Activated CD4-positive, alpha-beta T cell treated with anti-CD3 and anti-CD28 coated beads for 48 hours (primary cell): ENCODE measurements at regions not wholly inside any gene's neighbourhood (a gene's known extent, or its start where the extent isn't known, plus 50 kb on each side); places are given as distances from the start of the nearest gene placed in this dataset.
"Not testable (repeated sequence)": the region's sequence is repeated elsewhere in the genome, so short reads cannot be mapped to it uniquely, and the experiment has no call there.

ENCODE experiments used
- DNase-seq: peaks from one replicate; pipeline ENCODE4 v3.0.0-alpha.2; 2020

DNA sequence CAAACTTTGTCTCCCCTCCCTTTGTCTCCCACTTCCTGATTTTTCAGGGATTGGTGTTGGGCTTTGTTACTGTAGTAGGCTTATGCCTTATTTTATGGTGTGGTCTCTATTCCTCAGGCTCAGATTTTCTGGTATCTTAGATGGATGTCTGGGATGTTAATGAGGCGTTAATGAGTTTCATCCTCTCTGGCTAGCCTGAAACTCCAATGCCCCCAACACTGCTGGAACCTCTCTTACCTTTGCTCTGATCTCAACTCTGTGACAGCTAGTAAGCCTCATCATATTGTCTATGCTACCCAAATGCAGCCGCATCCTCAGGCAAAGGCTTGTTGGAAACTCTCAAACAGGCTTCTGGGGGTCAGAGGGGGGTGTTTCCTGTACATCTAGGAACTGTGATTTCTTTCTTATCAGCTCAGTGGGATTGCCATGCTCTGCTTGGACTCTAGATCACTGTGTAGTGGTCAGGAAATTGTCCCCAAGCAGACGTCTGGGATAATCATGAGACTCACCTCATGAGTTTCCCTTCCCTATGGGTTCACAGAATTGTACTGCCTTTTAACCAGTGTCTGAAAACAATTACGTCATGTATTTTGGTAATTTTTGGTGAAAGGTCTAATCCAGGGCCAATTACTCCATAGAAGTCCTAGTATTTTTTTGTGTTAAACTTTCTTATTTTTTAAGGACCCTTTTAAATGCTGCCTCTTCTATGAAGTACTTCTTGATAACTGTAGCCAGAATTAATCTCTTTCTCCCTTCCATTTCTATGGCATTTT is 88.8 kb upstream of the TRPC7 start:
- no peak for DNase-seq

DNA sequence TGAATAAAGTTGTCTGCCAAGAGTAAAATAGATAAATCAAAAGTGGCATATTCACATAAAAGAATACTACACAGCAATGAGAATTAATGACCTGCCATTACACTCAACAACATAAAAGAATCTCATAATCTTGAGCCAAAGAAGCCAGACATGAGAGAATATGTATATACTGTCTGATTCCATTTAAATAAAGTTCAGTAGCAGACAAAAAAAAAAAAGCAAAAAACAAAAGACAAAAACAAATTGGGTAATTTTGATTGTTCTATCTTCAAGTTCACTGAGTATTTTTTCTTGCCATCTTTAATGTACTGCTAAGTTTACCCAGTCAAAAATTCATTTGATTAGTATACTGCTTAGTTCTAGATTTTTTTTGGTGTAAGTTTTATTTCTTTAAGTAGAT is 87.9 kb upstream of the TRPC7 start:
- DNase-seq = no peak

DNA sequence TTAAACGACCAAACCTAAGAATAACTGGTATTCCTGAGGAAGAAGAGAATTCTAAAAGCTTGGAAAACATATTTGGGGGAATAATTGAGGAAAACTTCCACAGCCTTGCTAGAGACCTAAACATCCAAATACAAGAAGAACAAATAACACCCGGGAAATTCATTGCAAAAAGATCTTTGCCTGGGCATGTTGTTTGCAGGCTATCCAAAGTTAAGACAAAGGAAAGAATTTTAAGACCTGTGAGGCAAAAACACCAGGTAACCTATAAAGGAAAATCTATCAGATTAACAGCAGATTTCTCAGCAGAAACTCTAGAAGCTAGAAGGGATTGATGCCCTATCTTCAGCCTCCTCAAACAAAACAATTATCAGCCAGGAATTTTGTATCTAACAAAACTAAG is 82.2 kb upstream of the TRPC7 start:
- DNase-seq = not testable (repeated sequence)

DNA sequence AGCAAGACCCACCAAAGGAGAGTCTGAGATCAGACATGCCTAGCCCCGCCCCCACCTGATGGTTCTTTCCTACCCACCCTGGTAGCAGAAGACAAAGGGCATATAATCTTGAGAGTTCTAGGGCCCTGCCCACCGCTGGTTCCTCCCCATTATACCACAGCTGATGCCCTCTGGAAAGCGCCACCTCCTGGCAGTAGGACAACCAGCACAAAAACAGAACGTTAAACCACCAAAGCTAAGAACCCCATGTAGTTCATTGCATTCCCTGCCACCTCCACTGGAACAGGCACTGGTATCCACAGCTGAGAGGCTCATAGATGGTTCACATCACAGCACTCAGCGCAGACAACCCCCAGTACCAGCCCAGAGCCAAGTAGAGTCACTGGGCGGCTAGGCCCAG is 81.2 kb upstream of the TRPC7 start:
- no peak for DNase-seq

DNA sequence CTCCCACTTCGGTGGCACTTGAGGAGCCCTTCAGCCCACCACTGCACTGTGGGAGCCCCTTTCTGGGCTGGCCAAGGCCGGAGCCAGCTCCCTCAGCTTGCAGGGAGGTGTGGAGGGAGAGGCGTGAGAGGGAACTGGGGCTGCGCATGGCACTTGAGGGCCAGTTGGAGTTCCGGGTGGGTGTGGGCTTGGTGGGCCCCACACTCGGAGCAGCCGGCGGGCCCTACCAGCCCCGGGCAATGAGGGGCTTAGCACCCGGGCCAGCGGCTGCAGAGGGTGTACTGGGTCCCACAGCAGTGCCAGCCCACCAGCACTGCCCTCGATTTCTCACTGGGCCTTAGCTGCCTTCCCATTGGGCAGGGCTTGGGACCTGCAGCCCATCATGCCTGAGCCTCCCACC is 78.8 kb upstream of the TRPC7 start:
- not testable (repeated sequence) for DNase-seq

DNA sequence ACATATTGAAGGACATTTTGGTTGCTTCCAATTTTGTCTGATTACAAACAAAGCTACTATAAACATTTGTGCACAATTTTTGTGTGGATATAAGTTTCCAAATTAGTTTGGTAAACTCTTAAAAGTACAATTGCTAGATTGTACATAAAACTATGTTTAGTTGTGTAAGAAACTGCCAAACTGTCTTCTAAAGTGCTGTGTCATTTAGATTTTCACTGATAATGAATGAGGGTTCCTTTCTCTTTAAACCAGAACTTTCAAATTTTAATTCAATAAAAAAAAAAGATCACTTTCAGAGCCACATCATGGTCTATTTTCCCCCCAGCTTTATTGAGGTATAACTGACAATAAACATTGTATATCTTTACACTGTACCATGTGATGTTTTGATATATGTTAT is 74.0 kb upstream of the TRPC7 start:
- DNase-seq = no peak

DNA sequence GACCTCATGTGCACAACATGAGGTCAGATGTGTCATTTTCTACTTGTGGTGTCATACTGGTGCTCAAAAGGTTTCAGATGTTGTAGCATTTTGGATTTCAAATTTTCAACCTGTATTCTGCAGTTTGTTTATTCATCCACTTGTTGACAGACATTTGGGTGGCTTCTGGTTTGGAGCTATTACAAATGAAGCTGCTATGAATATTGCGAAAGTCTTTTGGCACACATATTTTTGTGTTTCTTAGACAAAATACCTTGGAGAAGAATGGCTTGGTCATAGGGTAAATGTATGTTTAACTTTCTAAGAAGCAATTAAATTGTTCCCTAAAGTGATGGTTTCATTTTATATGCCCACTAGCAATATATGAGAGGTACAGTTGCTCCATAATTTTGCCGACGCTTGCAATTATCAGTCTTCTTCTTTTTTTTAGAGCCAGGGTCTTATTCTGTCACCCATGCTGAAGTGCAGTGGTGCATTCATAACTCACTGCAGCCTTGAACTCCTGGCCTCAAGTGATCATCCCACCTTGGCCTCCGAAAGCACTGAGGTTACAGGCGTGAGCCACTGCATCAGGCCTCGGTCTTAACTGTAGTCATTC is 70.7 kb upstream of the TRPC7 start:
- no peak for DNase-seq

DNA sequence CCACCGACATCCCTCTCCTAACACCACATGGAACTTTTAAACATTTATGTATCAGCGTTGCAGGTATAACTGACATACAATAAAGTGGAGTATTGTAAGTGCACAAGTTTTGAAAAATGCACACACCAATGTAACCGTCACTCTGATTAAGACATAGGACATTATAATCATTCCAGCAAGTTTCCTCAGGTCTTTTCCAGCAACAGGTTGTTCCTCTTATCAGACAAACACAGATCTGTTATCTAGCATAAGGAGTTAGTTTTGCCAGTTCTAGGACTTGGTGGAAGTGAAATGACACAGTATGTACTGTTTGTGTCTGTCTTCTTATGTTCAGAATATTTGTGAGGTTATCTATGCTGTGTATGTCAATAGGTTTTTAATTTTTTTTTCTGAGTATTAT is 69.5 kb upstream of the TRPC7 start:
- DNase-seq = no peak

DNA sequence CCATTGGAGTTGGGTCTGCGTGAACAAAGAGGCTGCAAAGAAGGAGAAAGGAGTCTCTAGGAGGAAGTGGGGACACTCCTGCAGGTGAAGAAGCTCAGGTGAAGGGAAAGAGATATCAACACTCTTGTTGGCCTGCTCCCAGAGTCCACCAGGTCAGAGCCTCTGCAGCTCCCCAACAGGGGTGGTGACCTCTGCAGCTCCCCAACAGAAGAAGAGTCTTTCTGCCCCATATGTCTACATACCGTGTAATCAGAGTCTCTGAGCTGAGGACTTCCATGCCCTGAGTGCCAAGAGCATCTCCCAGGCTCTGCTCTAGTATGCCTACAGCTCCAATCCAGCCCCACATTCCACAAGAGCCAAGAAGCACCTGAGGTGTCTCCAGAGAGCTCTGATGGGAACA is 67.4 kb upstream of the TRPC7 start:
- DNase-seq = no peak

DNA sequence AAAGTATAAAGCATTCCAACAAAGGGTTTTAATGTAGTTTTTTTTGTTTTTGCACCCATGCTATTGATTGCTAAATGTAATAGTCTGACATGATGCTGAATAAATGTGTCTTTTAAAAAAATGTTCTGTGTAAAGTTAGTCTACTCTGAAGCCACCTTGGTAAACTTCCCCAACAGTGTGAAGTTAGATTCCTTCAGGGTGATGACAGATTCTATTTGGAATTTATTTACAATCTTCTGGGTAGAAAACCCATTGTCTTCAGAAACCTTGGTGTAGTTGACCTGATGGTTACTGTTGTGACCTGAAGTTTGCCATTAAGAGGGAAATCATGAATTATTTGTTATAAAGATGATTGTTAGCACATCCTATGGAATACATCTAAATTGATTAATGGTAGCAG is 64.7 kb upstream of the TRPC7 start:
- no peak for DNase-seq

DNA sequence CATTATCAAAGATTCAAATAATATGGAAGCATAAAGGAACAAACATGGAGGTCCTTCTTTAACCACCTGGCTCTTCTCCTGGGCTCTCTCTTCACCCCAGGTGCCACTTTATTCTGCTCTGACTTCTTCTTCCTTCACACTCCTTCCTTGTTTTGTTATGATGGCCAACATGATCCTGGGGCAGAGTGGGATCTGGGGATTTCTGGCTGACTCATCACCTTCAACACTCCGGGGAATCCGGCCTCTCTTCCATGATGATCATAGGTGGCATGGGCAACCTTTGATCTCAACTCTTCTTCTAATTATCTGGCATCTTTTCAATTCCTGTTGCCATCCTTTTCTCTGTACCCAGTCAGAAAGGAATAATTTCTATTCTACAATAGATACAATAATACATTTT is 62.1 kb upstream of the TRPC7 start:
- DNase-seq = no peak

DNA sequence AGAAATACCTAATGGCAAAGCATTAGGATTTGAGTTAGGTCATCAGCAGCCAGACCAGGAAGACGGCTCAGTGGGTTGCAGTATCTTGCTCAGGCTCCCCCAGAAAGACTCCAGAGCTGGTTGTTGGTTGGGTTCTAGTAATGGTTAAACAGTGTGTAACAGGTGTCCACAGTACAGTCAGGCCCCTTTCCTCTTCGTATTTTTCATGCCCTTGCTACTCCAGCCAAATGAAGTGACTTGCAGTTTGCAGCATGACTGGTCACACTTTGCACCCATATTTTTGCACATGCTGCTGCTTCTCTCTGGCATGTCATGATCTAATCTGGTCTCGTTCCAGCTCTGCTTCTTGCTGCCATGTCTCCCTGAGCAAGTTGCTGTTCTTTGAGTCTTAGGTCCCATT is 60.6 kb upstream of the TRPC7 start:
- no peak for DNase-seq

DNA sequence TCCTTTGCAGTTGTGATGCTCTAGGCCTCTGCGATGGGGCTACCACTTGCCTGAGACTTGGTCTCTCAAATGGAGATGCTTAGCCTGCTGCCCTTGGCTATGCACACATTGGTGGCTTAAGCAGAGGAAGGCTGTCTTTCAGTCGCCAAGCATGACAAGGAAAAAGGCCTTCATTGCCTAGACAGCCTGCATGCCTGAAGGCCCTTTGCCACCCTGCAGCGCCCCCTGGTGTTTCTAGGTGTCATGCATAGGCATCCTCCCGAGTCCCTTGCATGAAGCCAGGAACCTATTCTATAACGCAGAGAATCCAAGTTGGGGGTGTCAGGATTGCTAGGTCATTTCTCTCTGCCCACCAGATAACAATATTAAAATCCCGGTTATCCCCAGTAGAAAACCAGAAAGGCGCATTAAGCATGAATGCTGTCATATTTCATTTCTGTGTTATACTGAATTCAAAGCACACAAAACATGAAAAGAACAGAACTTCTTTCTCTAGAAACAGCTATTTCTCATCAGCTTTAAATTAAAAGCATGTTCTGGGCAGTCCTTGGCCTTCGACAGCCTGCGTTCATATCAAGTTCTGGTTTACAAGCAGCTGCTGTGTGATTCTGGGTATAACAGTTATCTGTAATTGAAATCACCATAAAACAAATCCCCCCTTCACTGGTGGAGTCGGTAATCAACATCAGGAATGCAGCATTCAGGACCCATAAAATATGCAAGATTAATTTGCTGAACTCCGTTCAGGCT is 59.7 kb upstream of the TRPC7 start:
- DNase-seq = peak; percentile 73

DNA sequence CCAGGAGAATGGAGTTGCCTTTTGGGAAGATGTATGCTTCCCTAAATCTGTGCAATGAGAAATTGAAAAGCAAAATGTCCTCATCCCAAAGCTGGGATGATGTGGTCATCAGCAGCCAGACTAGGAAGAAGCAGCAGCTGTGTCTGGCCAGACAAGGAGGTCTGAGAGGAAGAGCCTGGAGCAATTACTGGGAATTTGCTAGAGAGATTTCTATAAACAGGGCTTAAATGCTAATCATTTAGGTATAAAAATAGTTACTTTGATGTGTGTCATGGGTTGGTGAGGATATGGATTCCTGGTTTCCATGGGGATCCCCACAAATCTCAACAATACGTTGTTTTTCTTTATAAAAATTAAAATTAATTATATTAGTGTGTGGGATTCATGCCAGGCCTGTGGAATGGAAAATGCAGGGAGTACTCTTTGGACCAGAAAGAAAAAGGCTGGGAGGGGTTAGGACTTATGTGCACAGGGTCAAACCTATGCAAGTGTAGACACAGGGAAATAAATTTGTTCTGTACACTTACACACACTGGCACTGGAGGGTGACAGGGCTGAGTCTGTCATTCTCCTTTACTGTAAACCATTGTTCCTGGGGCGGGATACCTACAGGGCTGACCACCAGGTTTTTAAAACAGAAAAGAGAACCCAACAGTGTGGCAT is 58.7 kb upstream of the TRPC7 start:
- no peak for DNase-seq

DNA sequence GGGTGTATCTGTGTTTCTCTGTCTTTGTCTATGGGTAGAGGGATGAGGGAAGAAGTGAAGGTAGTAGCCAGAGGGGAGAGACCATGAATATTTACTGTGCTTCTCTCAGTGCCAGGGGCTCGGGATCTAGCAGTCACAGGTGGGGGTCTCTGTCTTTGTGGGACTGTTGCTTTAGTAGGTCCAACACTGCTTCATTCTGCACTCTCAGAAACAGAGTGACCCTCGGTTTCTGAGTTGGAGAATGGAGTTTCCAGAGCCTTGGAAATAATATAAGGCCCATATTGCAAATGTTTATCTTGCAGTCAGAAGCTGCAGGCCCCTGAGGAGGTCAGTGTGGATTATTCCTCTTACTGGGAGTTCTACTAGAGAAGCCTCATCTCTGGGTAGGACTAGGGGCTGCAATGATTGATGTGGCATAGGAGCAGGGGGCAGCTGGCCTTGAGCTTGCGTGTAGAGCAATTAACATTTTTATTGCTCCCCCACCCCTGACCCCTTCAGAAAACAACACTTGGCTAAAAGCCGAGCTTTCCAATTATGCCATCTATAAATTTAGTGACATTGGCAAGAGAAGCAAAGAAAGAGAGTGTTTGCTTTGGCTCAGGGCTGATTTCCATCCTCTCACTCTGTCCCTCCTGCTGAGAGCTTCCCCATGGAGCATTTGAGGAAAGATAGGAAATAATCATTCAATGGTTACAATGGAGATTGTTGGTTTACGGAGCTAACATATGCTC is 55.0 kb upstream of the TRPC7 start:
- DNase-seq = no peak

DNA sequence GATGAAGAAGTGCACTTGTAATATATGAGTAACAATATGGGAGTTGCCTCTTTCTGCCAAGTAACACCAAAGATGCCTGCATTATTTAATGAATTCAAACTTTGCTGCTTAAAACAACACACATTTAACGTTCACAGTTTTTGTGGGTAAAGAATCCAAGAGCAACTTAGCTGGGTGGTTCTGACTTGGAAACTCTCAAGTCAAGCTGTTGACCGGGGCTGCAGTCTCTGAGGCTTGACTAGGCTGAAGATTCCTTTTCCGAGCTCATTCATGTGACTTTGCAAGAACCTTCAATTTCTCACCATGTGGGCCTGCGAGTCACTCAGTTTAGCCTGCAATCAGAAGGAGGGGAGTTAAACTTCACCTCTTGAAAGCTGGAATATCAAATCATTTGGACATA is 53.0 kb upstream of the TRPC7 start:
- no peak for DNase-seq
